Breast epithelium (tissue), 3 donors: ENCODE measurements at regions not wholly inside any gene's neighbourhood (a gene's known extent, or its start where the extent isn't known, plus 50 kb on each side); places are given as distances from the start of the nearest gene placed in this dataset.

Source experiments
- CTCF ChIP-seq, 3 donors: fragments of 450-650 bp; IDR thresholded peaks; one replicate each; pipeline ENCODE4 v1.5.1; 2016 to 2017; ENCODE audit warnings: antibody characterized with exemption in 3 of 3, mild to moderate bottlenecking in 3 of 3, moderate library complexity in 3 of 3
- POLR2A ChIP-seq: fragments of 450-650 bp; IDR thresholded peaks from one replicate; pipeline ENCODE4 v1.6.1; 2016; ENCODE audit warnings: antibody characterized with exemption, mild to moderate bottlenecking, moderate library complexity
- POLR2AphosphoS5 ChIP-seq, 3 donors: sonication (generic); formaldehyde crosslinking; IDR thresholded peaks; one replicate each; pipeline ENCODE4 v1.6.1; 2017; ENCODE audit warnings: antibody characterized with exemption in 3 of 3

- TF ChIP-seq POLR2A (no peak), POLR2AphosphoS5 (IDR thresholded peaks at IDR 0.05) (no peak), CTCF (IDR thresholded peaks at IDR 0.05) (no peak)
Observed at GRCh38 chr4:120613778-120614177, 308.7 kb downstream of the PRDM5 start.
